IMR-90 (cell line): ENCODE measurements at regions not wholly inside any gene's neighbourhood (a gene's known extent, or its start where the extent isn't known, plus 50 kb on each side); places are given as distances from the start of the nearest gene placed in this dataset.

Experiments
- ATAC-seq: fragments of 200-7000 bp; cut with Tn5 transposase; 2 replicates; pipeline ENCODE4 v1.9.1; 2020; ENCODE audit warnings: low read depth, mild to moderate bottlenecking, moderate library complexity
- BruUV-seq: library from RNA; stranded (reverse); fragments of 400-500 nt; replicated peaks from 2 replicates; lab custom pipeline; 2021; lab: Mats Ljungman, UMichigan
- CTCF ChIA-PET: fragments of 300-600 bp; formaldehyde crosslinking; extraction: SDS; loops from one replicate; lab custom pipeline; 2021; ENCODE audit warnings: antibody characterized with exemption; lab: Yijun Ruan, JAX
- POLR2A ChIA-PET: fragments of 300-600 bp; sonication (Branson Sonifier 250); formaldehyde crosslinking; loops from one replicate; lab custom pipeline; 2022; ENCODE audit warnings: antibody characterized with exemption; ENCODE audit not compliant: unreplicated experiment; lab: Charles Lee
- DNase-seq: peaks from one replicate; pipeline ENCODE4 v3.0.0; 2013
- H2AFZ ChIP-seq: replicated peaks from 2 replicates; pipeline ENCODE3; 2013; ENCODE audit warnings: low read length, mild to moderate bottlenecking; ENCODE audit not compliant: poor library complexity
- H2AK5ac ChIP-seq: 2 replicates; pipeline ENCODE4 v1.6.1; 2013; ENCODE audit warnings: low read depth, low read length, inconsistent platforms
- H2AK9ac ChIP-seq: replicated peaks from 2 replicates; pipeline ENCODE3; 2013; ENCODE audit warnings: mild to moderate bottlenecking, low read depth, low read length, moderate library complexity; ENCODE audit not compliant: poor library complexity
- H2BK120ac ChIP-seq: 2 replicates; pipeline ENCODE4 v1.6.1; 2013; ENCODE audit warnings: low read depth, low read length, inconsistent platforms
- H2BK15ac ChIP-seq: 3 replicates; pipeline ENCODE4 v1.6.1; 2013; ENCODE audit warnings: low read depth, low read length, inconsistent platforms
- H2BK20ac ChIP-seq: 2 replicates; pipeline ENCODE4 v1.6.1; 2013; ENCODE audit warnings: low read depth, mild to moderate bottlenecking, inconsistent platforms, low read length, moderate library complexity
- H2BK5ac ChIP-seq: 2 replicates; pipeline ENCODE4 v1.6.1; 2013; ENCODE audit warnings: mild to moderate bottlenecking, low read depth, low read length, inconsistent platforms; ENCODE audit not compliant: poor library complexity, severe bottlenecking
- H3K14ac ChIP-seq: replicated peaks from 2 replicates; pipeline ENCODE4 v1.6.1; 2013; ENCODE audit warnings: low read depth, low read length, inconsistent platforms
- H3K18ac ChIP-seq: 2 replicates; pipeline ENCODE4 v1.6.1; 2013; ENCODE audit warnings: low read depth, low read length, control low read depth
- H3K23ac ChIP-seq: 2 replicates; pipeline ENCODE4 v1.6.1; 2013; ENCODE audit warnings: low read depth, low read length, inconsistent platforms
- H3K27ac ChIP-seq: 2 replicates; pipeline ENCODE4 v1.5.1; 2013; ENCODE audit warnings: mild to moderate bottlenecking, control low read depth, low read length; ENCODE audit not compliant: insufficient read depth
- H3K27me3 ChIP-seq: 2 replicates; pipeline ENCODE4 v1.6.1; 2013; ENCODE audit warnings: low read length; ENCODE audit not compliant: control insufficient read depth, insufficient read depth
- H3K36me3 ChIP-seq: 2 replicates; pipeline ENCODE4 v1.6.1; 2013; ENCODE audit warnings: low read length, mixed read lengths; ENCODE audit not compliant: control insufficient read depth, insufficient read depth
- H3K4ac ChIP-seq: 2 replicates; pipeline ENCODE4 v1.6.1; 2013; ENCODE audit warnings: low read depth, low read length, inconsistent platforms
- H3K4me1 ChIP-seq: 2 replicates; pipeline ENCODE4 v1.6.1; 2013; ENCODE audit warnings: low read length, mixed read lengths; ENCODE audit not compliant: control insufficient read depth, insufficient read depth
- H3K4me2 ChIP-seq: 2 replicates; pipeline ENCODE4 v1.6.1; 2013; ENCODE audit warnings: low read depth, mild to moderate bottlenecking, control low read depth, low read length, moderate library complexity
- H3K4me3 ChIP-seq: 2 replicates; pipeline ENCODE4 v1.5.1; 2013; ENCODE audit warnings: low read depth, mild to moderate bottlenecking, control low read depth, low read length, moderate library complexity; ENCODE audit not compliant: insufficient read depth
- H3K56ac ChIP-seq: 2 replicates; pipeline ENCODE4 v1.6.1; 2013; ENCODE audit warnings: low read length, inconsistent platforms; ENCODE audit not compliant: insufficient read depth; ENCODE audit errors: extremely low read depth
- H3K79me1 ChIP-seq, 2 experiments: 2 replicates each; pipeline ENCODE4 v1.6.1; 2013; ENCODE audit warnings: low read length in 2 of 2, inconsistent platforms in 1 of 2, low read depth in 1 of 2
- H3K9ac ChIP-seq: 2 replicates; pipeline ENCODE4 v1.6.1; 2013; ENCODE audit warnings: low read depth, low read length, control low read depth
- H3K9me1 ChIP-seq: 2 replicates; pipeline ENCODE4 v1.6.1; 2013; ENCODE audit warnings: low read length, inconsistent platforms; ENCODE audit not compliant: insufficient read depth
- H3K9me3 ChIP-seq: 2 replicates; pipeline ENCODE4 v1.6.1; 2013; ENCODE audit warnings: low read length; ENCODE audit not compliant: control insufficient read depth, insufficient read depth
- H4K20me1 ChIP-seq: 2 replicates; pipeline ENCODE4 v1.6.1; 2013; ENCODE audit warnings: low read length, inconsistent platforms; ENCODE audit not compliant: insufficient read depth
- H4K5ac ChIP-seq: 2 replicates; pipeline ENCODE4 v1.6.1; 2013; ENCODE audit warnings: mild to moderate bottlenecking, low read depth, low read length, control low read depth
- H4K8ac ChIP-seq, 2 experiments: 2 replicates each; pipeline ENCODE4 v1.6.1; 2013; ENCODE audit warnings: low read depth in 2 of 2, low read length in 2 of 2, control low read depth in 1 of 2, inconsistent platforms in 1 of 2
- H4K91ac ChIP-seq: 2 replicates; pipeline ENCODE4 v1.6.1; 2013; ENCODE audit warnings: low read depth, low read length, inconsistent platforms; ENCODE audit not compliant: insufficient read depth
- USF2 ChIP-seq: fragments of 150-350 bp; IDR thresholded peaks from 2 replicates; pipeline ENCODE4 v1.6.1; 2017; ENCODE audit warnings: mild to moderate bottlenecking, antibody characterized with exemption, low read length, low read depth
- WGBS, 2 experiments: methylation state at CpG; one replicate each; pipeline versions ENCODE4 v1.1.5 to v1.1.7; 2013; ENCODE audit warnings: missing lambda C conversion rate in 2 of 2; ENCODE audit not compliant: insufficient read length in 1 of 2; ENCODE audit errors: extremely low coverage in 2 of 2; 5-methylcytosine and 5-hydroxymethylcytosine counted together
- dilution Hi-C: fragments of 300-500 bp; cut with HindIII; formaldehyde crosslinking; loops from one replicate; pipeline ENCODE4 v1.14.3; 2018; ENCODE audit warnings: low sequenced_read_pairs; ENCODE audit not compliant: unreplicated experiment
- in situ Hi-C: fragments of 300-500 bp; cut with MboI; formaldehyde crosslinking; loops from 3 replicates; pipeline ENCODE4 v1.14.3; 2019; ENCODE audit warnings: low sequenced_read_pairs, inconsistent platforms, mixed read lengths
- intact Hi-C: fragments of 100-400 bp; cut with micrococcal nuclease; formaldehyde crosslinking; loops from 2 replicates; pipeline ENCODE4 v1.10.0; 2022

GRCh38 chr2:81542119-81542518 is 1237.6 kb upstream of the LRRTM1 start:
- dilution Hi-C loops, result no loop called here

More at GRCh38 chr2:81542119-81542518, 1237.6 kb upstream of the LRRTM1 start:
- H4K91ac ChIP-seq, result no peak overlapping the region
- H2BK20ac ChIP-seq, result no peak overlapping the region
- no peak for TF ChIP-seq USF2
- WGBS, 2 experiments, result no CpG with 5 or more reads among the region's 1 CpG
- no peak overlapping the region for H3K9ac ChIP-seq
- no peaks in the 10 kb centered on the region for H4K20me1 ChIP-seq
- BruUV-seq, result no TSS peak
- no peak overlapping the region for H3K4ac ChIP-seq
- no peak overlapping the region for H3K27ac ChIP-seq
- no peak overlapping the region for H4K5ac ChIP-seq
- no peak overlapping the region for H3K4me3 ChIP-seq
- POLR2A ChIA-PET, result no interaction called here
- no peak overlapping the region for H4K8ac ChIP-seq
- H2AFZ ChIP-seq, result no peak overlapping the region
- no peak overlapping the region for H3K4me2 ChIP-seq
- no peaks in the 10 kb centered on the region for H3K9me1 ChIP-seq
- no peak overlapping the region for H3K18ac ChIP-seq
- CTCF ChIA-PET, result no interaction called here
- H3K27me3 ChIP-seq, result no peaks in the 10 kb centered on the region
- H2AK5ac ChIP-seq, result no peak overlapping the region
- H3K4me1 ChIP-seq, result no peaks in the 10 kb centered on the region
- DNase-seq (no peak), ATAC-seq (no peak)
- H3K36me3 ChIP-seq, result no peaks in the 10 kb centered on the region
- H3K56ac ChIP-seq, result no peak overlapping the region
- H2BK5ac ChIP-seq, result no peak overlapping the region
- H3K23ac ChIP-seq, result no peak overlapping the region
- H2AK9ac ChIP-seq, result no peak overlapping the region
- no peak overlapping the region for H2BK15ac ChIP-seq
- in situ Hi-C loops (no loop called here), intact Hi-C loops (no loop called here)
- H3K79me1 ChIP-seq, result no peaks in the 10 kb centered on the region
- no peak overlapping the region for H2BK120ac ChIP-seq
- no peak overlapping the region for H3K14ac ChIP-seq
- peaks cover 4% of the 10 kb centered on the region; the same call in 1 of the 2 replicates for H3K9me3 ChIP-seq
